ENCODE measurements at regions not wholly inside any gene's neighbourhood (a gene's known extent, or its start where the extent isn't known, plus 50 kb on each side); places are given as distances from the start of the nearest gene placed in this dataset.

GRCh38 chr19:23855676-23856075, 59.0 kb upstream of the ZNF726 start:
- no peak for DNase-seq

- no peak for DNase-seq
Measured at GRCh38 chr19:23851966-23852365, 62.7 kb upstream of the ZNF726 start.

- DNase-seq, result no peak
Measured at GRCh38 chr19:23832717-23833327, 74.1 kb upstream of the ZNF681 start.

GRCh38 chr19:23823952-23824389, 65.3 kb upstream of the ZNF681 start:
- DNase-seq, result peak in 1 of 2 experiments; percentile 3

- no peak for DNase-seq
Measured at GRCh38 chr19:23822735-23823134, 64.0 kb upstream of the ZNF681 start.

- peak in 1 of 2 experiments; percentile 4 for DNase-seq
Measured at GRCh38 chr19:23817519-23817918, 58.8 kb upstream of the ZNF681 start.

- DNase-seq, result no peak
Measured at GRCh38 chr19:23810496-23810895, 51.8 kb upstream of the ZNF681 start.
